HEK293 (cell line): ENCODE measurements at regions not wholly inside any gene's neighbourhood (a gene's known extent, or its start where the extent isn't known, plus 50 kb on each side); places are given as distances from the start of the nearest gene placed in this dataset.
"Not testable (repeated sequence)": the region's sequence is repeated elsewhere in the genome, so short reads cannot be mapped to it uniquely, and the experiment has no call there.

Experiments used
- CTCF ChIA-PET: fragments of 350-600 bp; formaldehyde crosslinking; extraction: SDS; loops from one replicate; lab custom pipeline; 2021; ENCODE audit warnings: antibody characterized with exemption; lab: Yijun Ruan, JAX
- POLR2A ChIA-PET: fragments of 300-600 bp; formaldehyde crosslinking; extraction: SDS; loops from one replicate; lab custom pipeline; 2020; ENCODE audit warnings: antibody characterized with exemption, inconsistent platforms; lab: Yijun Ruan, JAX
- H3K27ac ChIP-seq: fragments of 200-500 bp; sonication (Bioruptor generic); 2 replicates; pipeline ENCODE4 v1.5.1; 2014; ENCODE audit warnings: low read depth, low read length, control low read depth, inconsistent platforms; ENCODE audit errors: extremely low read depth
- H3K36me3 ChIP-seq, 2 experiments: fragments of 200-500 bp in 1 of 2; sonication (Bioruptor generic) in 1 of 2; 1 replicate in 1 of 2; 2 replicates in 1 of 2; pipeline ENCODE4 v1.5.1; 2014 to 2017; ENCODE audit warnings: inconsistent platforms in 2 of 2, low read length in 2 of 2; ENCODE audit not compliant: control insufficient read depth in 2 of 2, insufficient read depth in 1 of 2
- H3K4me1 ChIP-seq: fragments of 200-500 bp; sonication (Bioruptor generic); 2 replicates; pipeline ENCODE4 v1.5.1; 2014; ENCODE audit warnings: mild to moderate bottlenecking, low read length, inconsistent platforms; ENCODE audit not compliant: control insufficient read depth, insufficient read depth
- H3K4me3 ChIP-seq: 2 replicates; pipeline ENCODE4 v1.5.1; 2011; ENCODE audit warnings: low read depth, mild to moderate bottlenecking, control low read depth, low read length, moderate library complexity
- H3K9me3 ChIP-seq: fragments of 200-500 bp; sonication (Bioruptor generic); 2 replicates; pipeline ENCODE4 v1.5.1; 2014; ENCODE audit warnings: low read depth, low read length, inconsistent platforms; ENCODE audit not compliant: control insufficient read depth, insufficient read depth

DNA sequence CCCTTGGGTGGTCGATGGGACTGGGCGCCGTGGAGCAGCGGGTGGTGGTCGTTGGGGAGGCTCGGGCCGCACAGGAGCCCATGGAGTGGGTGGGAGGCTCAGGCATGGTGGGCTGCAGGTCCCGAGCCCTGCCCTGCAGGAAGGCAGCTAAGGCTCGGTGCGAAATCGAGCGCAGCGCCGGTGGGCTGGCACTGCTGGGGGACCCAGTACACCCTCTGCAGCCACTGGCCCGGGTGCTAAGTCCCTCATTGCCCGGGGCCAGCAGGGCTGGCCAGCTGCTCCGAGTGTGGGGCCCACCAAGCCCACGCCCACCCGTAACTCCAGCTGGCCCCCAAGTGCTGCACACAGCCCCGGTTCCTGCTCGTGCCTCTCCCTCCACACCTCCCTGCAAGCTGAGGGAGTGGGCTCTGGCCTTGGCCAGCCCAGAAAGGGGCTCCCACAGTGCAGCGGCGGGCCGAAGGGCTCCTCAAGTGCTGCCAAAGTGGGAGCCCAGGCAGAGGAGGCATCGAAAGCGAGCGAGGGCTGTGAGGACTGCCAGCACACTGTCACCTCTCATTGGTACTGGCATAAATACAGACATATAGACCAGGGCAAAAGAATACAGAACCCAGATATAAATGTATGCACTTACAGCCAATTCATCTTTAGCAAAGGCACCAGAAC is 53.5 kb upstream of the SPANXN4 start:
- H3K4me3 ChIP-seq, POLR2A ChIA-PET, H3K36me3 ChIP-seq, H3K9me3 ChIP-seq, H3K4me1 ChIP-seq, H3K27ac ChIP-seq: not testable (repeated sequence)
- CTCF ChIA-PET = interaction anchor here (0.6 kb wide), 1 partner anchor 518 kb away, joined by 4 read pairs; no protein-coding TSS in a partner anchor
